ENCODE measurements at regions not wholly inside any gene's neighbourhood (a gene's known extent, or its start where the extent isn't known, plus 50 kb on each side); places are given as distances from the start of the nearest gene placed in this dataset.

- H3K36me3 ChIP-seq = no peaks in the 10 kb centered on the region
- 93 to 95% (median 94%) methylated on average over 2 of the region's 2 CpGs for WGBS, 3 donors
Measured at GRCh38 chr13:62687732-62688131, 1272.1 kb upstream of the PCDH20 start.

GRCh38 chr13:62684359-62684758 lies 1268.7 kb upstream of the PCDH20 start:
- Histone ChIP-seq H3K4me1 (ENCODE audit: insufficient read depth) (no peaks in the 10 kb centered on the region), H3K36me3 (no peaks in the 10 kb centered on the region), H3K27me3 (no peaks in the 10 kb centered on the region), H3K9me3 (no peaks in the 10 kb centered on the region), H3K27ac (no peak overlapping the region), H3K4me3 (no peak overlapping the region)
- no peak for TF ChIP-seq POLR2A (IDR thresholded peaks at IDR 0.05)
- TF ChIP-seq CTCF (IDR thresholded peaks at IDR 0.05) = no peak
- no peak for TF ChIP-seq EP300 (IDR thresholded peaks at IDR 0.05)
- WGBS, 3 donors = 51 to 73% (median 54%) methylated on average over 2 of the region's 2 CpGs
- no peak for DNase-seq
- intact Hi-C loops (cut with DNase I) = no loop called here

More at GRCh38 chr13:62687732-62688131, 1272.1 kb upstream of the PCDH20 start:
- DNase-seq = no peak
- no peak for TF ChIP-seq EP300 (IDR thresholded peaks at IDR 0.05)
- TF ChIP-seq CTCF (IDR thresholded peaks at IDR 0.05) = no peak
- TF ChIP-seq POLR2A (IDR thresholded peaks at IDR 0.05) = no peak
- Histone ChIP-seq H3K4me3 (no peak overlapping the region), H3K27me3 (no peaks in the 10 kb centered on the region), H3K4me1 (ENCODE audit: insufficient read depth) (no peaks in the 10 kb centered on the region), H3K9me3 (no peaks in the 10 kb centered on the region), H3K27ac (no peak overlapping the region)
- intact Hi-C loops (cut with DNase I) = no loop called here

GRCh38 chr13:62682788-62683187 lies 1267.1 kb upstream of the PCDH20 start:
- intact Hi-C loops (cut with DNase I) = no loop called here
- Histone ChIP-seq H3K27ac (no peak overlapping the region), H3K4me1 (ENCODE audit: insufficient read depth) (no peaks in the 10 kb centered on the region), H3K9me3 (no peaks in the 10 kb centered on the region), H3K36me3 (no peaks in the 10 kb centered on the region), H3K4me3 (no peak overlapping the region), H3K27me3 (no peaks in the 10 kb centered on the region)
- 59 to 72% (median 66%) methylated on average over 4 of the region's 4 CpGs for WGBS, 3 donors
- no peak for DNase-seq
- no peak for TF ChIP-seq POLR2A (IDR thresholded peaks at IDR 0.05)
- no peak for TF ChIP-seq EP300 (IDR thresholded peaks at IDR 0.05)
- no peak for TF ChIP-seq CTCF (IDR thresholded peaks at IDR 0.05)

DNA sequence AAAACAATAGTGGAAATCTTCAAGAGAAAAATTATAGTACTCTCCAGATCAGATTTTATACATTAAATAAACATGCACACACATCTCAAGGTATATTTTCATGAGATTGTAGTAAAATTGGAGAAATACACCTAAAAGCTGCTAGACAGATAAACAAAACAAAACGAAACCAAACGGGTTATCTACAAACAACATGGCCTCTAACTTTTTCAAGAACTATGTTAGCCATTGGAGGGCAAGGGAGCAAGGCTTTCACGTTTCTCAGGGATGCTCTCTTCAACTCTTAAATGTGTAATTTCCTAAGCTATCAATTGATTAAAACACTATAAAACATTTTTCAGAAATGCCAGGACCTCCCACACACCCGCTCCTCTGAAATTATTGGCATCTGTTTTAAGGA lies 1262.4 kb upstream of the PCDH20 start:
- no peaks in the 10 kb centered on the region for H3K36me3 ChIP-seq
- no peaks in the 10 kb centered on the region for H3K9me3 ChIP-seq
- no peak for DNase-seq
- H3K4me1 ChIP-seq (ENCODE audit: insufficient read depth) = no peaks in the 10 kb centered on the region
- TF ChIP-seq POLR2A (IDR thresholded peaks at IDR 0.05) (no peak), CTCF (IDR thresholded peaks at IDR 0.05) (no peak), EP300 (IDR thresholded peaks at IDR 0.05) (no peak)
- intact Hi-C loops (cut with DNase I) = no loop called here
- WGBS, 3 donors = 22 to 42% (median 23%) methylated on average over 4 of the region's 4 CpGs
- H3K4me3 ChIP-seq = no peak overlapping the region
- H3K27ac ChIP-seq = no peak overlapping the region
- H3K27me3 ChIP-seq = no peaks in the 10 kb centered on the region

- Histone ChIP-seq H3K36me3 (no peaks in the 10 kb centered on the region), H3K27ac (no peak overlapping the region), H3K4me3 (no peak overlapping the region), H3K4me1 (ENCODE audit: insufficient read depth) (no peaks in the 10 kb centered on the region), H3K9me3 (no peaks in the 10 kb centered on the region), H3K27me3 (no peaks in the 10 kb centered on the region)
- intact Hi-C loops (cut with DNase I) = no loop called here
- 61 to 75% (median 69%) methylated on average over 1 of the region's 1 CpG for WGBS, 3 donors
- DNase-seq = no peak
- TF ChIP-seq CTCF (IDR thresholded peaks at IDR 0.05) = no peak
- no peak for TF ChIP-seq EP300 (IDR thresholded peaks at IDR 0.05)
Measured at GRCh38 chr13:62663767-62664166, 1248.1 kb upstream of the PCDH20 start.

Data from ovary (tissue), 7 donors.